ENCODE measurements at regions not wholly inside any gene's neighbourhood (a gene's known extent, or its start where the extent isn't known, plus 50 kb on each side); places are given as distances from the start of the nearest gene placed in this dataset.

DNA sequence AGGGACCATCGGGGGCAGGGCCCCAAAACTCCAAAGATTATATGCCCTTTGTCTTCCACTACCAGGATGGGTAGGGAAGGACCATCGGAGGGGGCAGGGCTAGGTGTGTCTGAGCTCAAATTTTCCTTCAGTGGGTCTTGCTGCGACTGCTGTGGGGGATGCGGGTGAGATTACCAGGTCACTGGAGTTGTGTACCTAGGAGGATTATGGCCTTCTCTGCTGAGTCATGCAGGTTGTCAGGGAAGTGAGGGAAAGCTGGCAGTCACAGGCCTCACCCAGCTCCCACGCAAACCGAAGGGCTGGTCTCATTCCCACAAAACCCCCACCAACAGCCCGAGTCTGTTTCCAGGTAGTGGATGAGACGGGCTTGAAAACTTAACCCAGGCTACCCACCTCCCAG, 489.4 kb downstream of the ZNF608 start:
- TF ChIP-seq, protein P1, sequence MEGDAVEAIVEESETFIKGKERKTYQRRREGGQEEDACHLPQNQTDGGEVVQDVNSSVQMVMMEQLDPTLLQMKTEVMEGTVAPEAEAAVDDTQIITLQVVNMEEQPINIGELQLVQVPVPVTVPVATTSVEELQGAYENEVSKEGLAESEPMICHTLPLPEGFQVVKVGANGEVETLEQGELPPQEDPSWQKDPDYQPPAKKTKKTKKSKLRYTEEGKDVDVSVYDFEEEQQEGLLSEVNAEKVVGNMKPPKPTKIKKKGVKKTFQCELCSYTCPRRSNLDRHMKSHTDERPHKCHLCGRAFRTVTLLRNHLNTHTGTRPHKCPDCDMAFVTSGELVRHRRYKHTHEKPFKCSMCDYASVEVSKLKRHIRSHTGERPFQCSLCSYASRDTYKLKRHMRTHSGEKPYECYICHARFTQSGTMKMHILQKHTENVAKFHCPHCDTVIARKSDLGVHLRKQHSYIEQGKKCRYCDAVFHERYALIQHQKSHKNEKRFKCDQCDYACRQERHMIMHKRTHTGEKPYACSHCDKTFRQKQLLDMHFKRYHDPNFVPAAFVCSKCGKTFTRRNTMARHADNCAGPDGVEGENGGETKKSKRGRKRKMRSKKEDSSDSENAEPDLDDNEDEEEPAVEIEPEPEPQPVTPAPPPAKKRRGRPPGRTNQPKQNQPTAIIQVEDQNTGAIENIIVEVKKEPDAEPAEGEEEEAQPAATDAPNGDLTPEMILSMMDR (IDR thresholded peaks at IDR 0.05), result no peak
- TF ChIP-seq POLR2A (IDR thresholded peaks at IDR 0.05), result no peak

Measured in uterus (tissue), 2 donors.